ENCODE measurements at regions not wholly inside any gene's neighbourhood (a gene's known extent, or its start where the extent isn't known, plus 50 kb on each side); places are given as distances from the start of the nearest gene placed in this dataset.

DNA sequence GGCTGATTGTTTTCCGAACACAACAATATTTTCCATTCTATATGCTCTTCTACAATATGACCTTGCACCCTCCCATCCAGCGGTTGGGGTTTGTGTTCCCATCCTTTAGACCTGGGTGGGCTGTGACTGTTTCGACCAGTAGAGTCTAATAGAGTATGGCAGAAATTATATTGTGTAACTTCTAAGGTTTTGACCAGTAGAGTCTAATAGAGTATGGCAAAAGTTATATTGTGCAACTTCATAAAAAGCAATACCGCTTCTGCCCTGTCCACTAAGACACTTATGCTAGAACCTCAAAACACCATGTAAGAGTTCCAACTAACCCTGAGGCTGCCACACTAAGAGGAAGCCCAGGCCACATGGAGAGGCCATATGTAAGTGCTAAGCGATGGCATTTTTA is 719.7 kb upstream of the TBX3 start:
- Histone ChIP-seq H3K9me3 (no peaks in the 10 kb centered on the region), H3K27ac (no peak overlapping the region), H3K4me3 (no peak overlapping the region), H3K27me3 (no peaks in the 10 kb centered on the region), H3K36me3 (no peaks in the 10 kb centered on the region), H3K4me1 (no peaks in the 10 kb centered on the region)
- DNase-seq = no peak
- in situ Hi-C loops (cut with MboI; ENCODE audit: low sequenced_read_pairs in 4 of 4) = no loop called here
- no peak for ATAC-seq
- intact Hi-C loops (cut with DNase I; ENCODE audit: low total_unique reads) = no loop called here
- TF ChIP-seq POLR2A (IDR thresholded peaks at IDR 0.05) = no peak
- TF ChIP-seq, protein P1, sequence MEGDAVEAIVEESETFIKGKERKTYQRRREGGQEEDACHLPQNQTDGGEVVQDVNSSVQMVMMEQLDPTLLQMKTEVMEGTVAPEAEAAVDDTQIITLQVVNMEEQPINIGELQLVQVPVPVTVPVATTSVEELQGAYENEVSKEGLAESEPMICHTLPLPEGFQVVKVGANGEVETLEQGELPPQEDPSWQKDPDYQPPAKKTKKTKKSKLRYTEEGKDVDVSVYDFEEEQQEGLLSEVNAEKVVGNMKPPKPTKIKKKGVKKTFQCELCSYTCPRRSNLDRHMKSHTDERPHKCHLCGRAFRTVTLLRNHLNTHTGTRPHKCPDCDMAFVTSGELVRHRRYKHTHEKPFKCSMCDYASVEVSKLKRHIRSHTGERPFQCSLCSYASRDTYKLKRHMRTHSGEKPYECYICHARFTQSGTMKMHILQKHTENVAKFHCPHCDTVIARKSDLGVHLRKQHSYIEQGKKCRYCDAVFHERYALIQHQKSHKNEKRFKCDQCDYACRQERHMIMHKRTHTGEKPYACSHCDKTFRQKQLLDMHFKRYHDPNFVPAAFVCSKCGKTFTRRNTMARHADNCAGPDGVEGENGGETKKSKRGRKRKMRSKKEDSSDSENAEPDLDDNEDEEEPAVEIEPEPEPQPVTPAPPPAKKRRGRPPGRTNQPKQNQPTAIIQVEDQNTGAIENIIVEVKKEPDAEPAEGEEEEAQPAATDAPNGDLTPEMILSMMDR (IDR thresholded peaks at IDR 0.05 in 4 of 5, conservative IDR thresholded peaks at IDR 0.05 in 1 of 5) = no peak

- Histone ChIP-seq H3K27ac (no peak overlapping the region), H3K4me3 (no peak overlapping the region), H3K36me3 (no peaks in the 10 kb centered on the region), H3K27me3 (no peaks in the 10 kb centered on the region), H3K4me1 (no peaks in the 10 kb centered on the region), H3K9me3 (no peaks in the 10 kb centered on the region)
- in situ Hi-C loops (cut with MboI; ENCODE audit: low sequenced_read_pairs in 4 of 4) = no loop called here
- DNase-seq = no peak
- ATAC-seq = no peak
- intact Hi-C loops (cut with DNase I; ENCODE audit: low total_unique reads) = no loop called here
- TF ChIP-seq POLR2A (IDR thresholded peaks at IDR 0.05) = no peak
- TF ChIP-seq, protein P1 (IDR thresholded peaks at IDR 0.05 in 4 of 5, conservative IDR thresholded peaks at IDR 0.05 in 1 of 5) = no peak
These were observed 719.3 kb upstream of the TBX3 start for GRCh38 chr12:115403253-115403652.

DNA sequence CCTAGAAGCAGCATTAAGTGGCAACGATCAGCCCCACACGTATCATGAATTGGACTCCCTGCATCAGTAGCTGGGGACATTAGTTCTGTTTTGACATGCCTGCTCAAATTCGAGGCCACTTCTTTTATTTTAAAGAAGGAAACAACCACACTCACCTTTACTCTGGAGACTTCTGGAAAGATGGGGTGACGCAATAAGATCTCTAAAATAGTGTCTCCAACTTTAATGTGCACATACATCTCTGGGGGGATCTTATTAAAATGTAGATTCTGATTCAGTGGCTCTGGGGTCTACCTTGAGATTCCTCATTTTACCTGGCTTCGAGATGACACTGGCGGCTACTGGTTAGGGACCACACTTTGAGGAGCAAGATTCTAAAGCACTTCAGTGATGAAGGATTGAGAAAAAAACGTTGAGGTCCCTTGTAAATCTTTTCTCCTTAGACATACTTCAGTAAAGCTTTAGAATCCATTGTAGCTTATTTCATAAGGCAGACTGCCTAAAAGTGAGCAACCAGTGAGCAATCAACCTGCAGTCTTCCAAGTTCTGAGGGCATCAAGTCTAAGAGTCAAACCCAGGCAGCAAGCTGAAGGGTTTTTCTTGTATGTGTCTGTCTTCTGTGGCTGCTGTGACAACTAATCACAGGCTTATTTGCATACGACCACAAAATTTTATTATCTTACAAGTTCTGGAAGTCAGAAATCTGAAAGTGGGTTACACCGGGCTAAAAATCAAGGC is 718.6 kb upstream of the TBX3 start:
- ATAC-seq (no peak), DNase-seq (no peak)
- H3K27me3 ChIP-seq = no peaks in the 10 kb centered on the region
- intact Hi-C loops (cut with DNase I; ENCODE audit: low total_unique reads) = no loop called here
- no peaks in the 10 kb centered on the region for H3K36me3 ChIP-seq
- H3K4me1 ChIP-seq = no peaks in the 10 kb centered on the region
- in situ Hi-C loops (cut with MboI; ENCODE audit: low sequenced_read_pairs in 4 of 4) = no loop called here
- TF ChIP-seq, protein P1 (IDR thresholded peaks at IDR 0.05 in 4 of 5, conservative IDR thresholded peaks at IDR 0.05 in 1 of 5) = no peak
- TF ChIP-seq POLR2A (IDR thresholded peaks at IDR 0.05) = no peak
- no peak overlapping the region for H3K4me3 ChIP-seq
- H3K27ac ChIP-seq = no peak overlapping the region
- no peaks in the 10 kb centered on the region for H3K9me3 ChIP-seq

GRCh38 chr12:115401761-115402160 is 717.8 kb upstream of the TBX3 start:
- Histone ChIP-seq H3K27ac (no peak overlapping the region), H3K27me3 (no peaks in the 10 kb centered on the region), H3K4me3 (no peak overlapping the region), H3K36me3 (no peaks in the 10 kb centered on the region), H3K4me1 (no peaks in the 10 kb centered on the region), H3K9me3 (no peaks in the 10 kb centered on the region)
- no peak for ATAC-seq
- intact Hi-C loops (cut with DNase I; ENCODE audit: low total_unique reads) (no loop called here), in situ Hi-C loops (cut with MboI; ENCODE audit: low sequenced_read_pairs in 4 of 4) (no loop called here)
- TF ChIP-seq, protein P1 (IDR thresholded peaks at IDR 0.05 in 4 of 5, conservative IDR thresholded peaks at IDR 0.05 in 1 of 5) = no peak
- no peak for TF ChIP-seq POLR2A (IDR thresholded peaks at IDR 0.05)
- DNase-seq = no peak

DNA sequence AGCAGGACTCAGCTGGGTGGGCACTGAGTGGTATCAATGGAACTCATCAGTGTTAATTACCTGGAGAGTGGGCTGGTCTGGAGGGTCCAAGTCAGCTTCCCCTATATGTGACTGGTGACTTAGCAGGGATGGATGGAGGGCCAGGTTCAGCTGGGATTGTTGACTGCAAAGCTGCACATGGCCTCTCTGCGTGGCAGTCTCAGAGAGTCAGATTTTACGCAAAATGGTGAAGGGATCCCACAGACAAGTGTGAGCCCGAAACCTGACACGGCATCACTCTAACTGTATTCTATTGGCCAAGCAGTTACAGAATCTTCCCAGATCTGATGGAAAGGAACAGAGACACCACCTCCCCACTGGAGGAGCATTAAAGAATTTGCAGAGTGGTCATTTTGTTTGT is 716.0 kb upstream of the TBX3 start:
- peaks cover 0 to 5% (median 0%) of the 10 kb centered on the region in 3 donors for H3K9me3 ChIP-seq
- H3K4me1 ChIP-seq = no peaks in the 10 kb centered on the region
- no peak for TF ChIP-seq POLR2A (IDR thresholded peaks at IDR 0.05)
- TF ChIP-seq, protein P1 (IDR thresholded peaks at IDR 0.05 in 4 of 5, conservative IDR thresholded peaks at IDR 0.05 in 1 of 5) = no peak
- no peak overlapping the region for H3K4me3 ChIP-seq
- in situ Hi-C loops (cut with MboI; ENCODE audit: low sequenced_read_pairs in 4 of 4) = no loop called here
- no peaks in the 10 kb centered on the region for H3K27me3 ChIP-seq
- DNase-seq (no peak), ATAC-seq (no peak)
- no peaks in the 10 kb centered on the region for H3K36me3 ChIP-seq
- intact Hi-C loops (cut with DNase I; ENCODE audit: low total_unique reads) = no loop called here
- H3K27ac ChIP-seq = no peak overlapping the region

All from gastrocnemius medialis (tissue), 4 donors.